Erythroblast (primary cell): ENCODE measurements at regions not wholly inside any gene's neighbourhood (a gene's known extent, or its start where the extent isn't known, plus 50 kb on each side); places are given as distances from the start of the nearest gene placed in this dataset.

Source experiments
- DNase-seq, 2 experiments: peaks; one replicate each; lab custom pipeline; 2025; lab: John Stamatoyannopoulos, UW
- GATA1 ChIP-seq: IDR thresholded peaks from 2 replicates; pipeline ENCODE4 v1.6.1; 2011; ENCODE audit warnings: low read depth, mild to moderate bottlenecking, control low read depth, low read length, moderate library complexity
- POLR2A ChIP-seq: IDR thresholded peaks from 2 replicates; pipeline ENCODE4 v1.6.1; 2011; ENCODE audit warnings: mild to moderate bottlenecking, low read length

GRCh38 chr12:107309020-107309419, 215.7 kb upstream of the CRY1 start:
- no peak for DNase-seq
- TF ChIP-seq POLR2A = no peak
- TF ChIP-seq GATA1 = no peak

GRCh38 chr12:107310621-107311020, 217.3 kb upstream of the CRY1 start:
- TF ChIP-seq GATA1 (no peak), POLR2A (no peak)
- no peak for DNase-seq

- no peak for DNase-seq
- TF ChIP-seq GATA1 (no peak), POLR2A (no peak)
Measured at GRCh38 chr12:107311682-107312081, 218.3 kb upstream of the CRY1 start.

GRCh38 chr12:107317751-107318555, 224.6 kb upstream of the CRY1 start:
- TF ChIP-seq POLR2A (no peak), GATA1 (no peak)
- peak; percentile 4 to 12 for DNase-seq

- DNase-seq = no peak
- no peak for TF ChIP-seq POLR2A
- no peak for TF ChIP-seq GATA1
Measured at GRCh38 chr12:107318556-107318805, 225.1 kb upstream of the CRY1 start.

- TF ChIP-seq GATA1 (no peak), POLR2A (no peak)
- DNase-seq = peak in 1 of 2 experiments; percentile 10
Measured at GRCh38 chr12:107318806-107319532, 225.6 kb upstream of the CRY1 start.

- no peak for TF ChIP-seq GATA1
- TF ChIP-seq POLR2A = no peak
- DNase-seq = no peak
Measured at GRCh38 chr12:107319533-107320032, 226.2 kb upstream of the CRY1 start.

GRCh38 chr12:107320033-107320928, 226.9 kb upstream of the CRY1 start:
- no peak for DNase-seq
- no peak for TF ChIP-seq GATA1
- TF ChIP-seq POLR2A = no peak

GRCh38 chr12:107320929-107321631, 227.7 kb upstream of the CRY1 start:
- DNase-seq = no peak
- TF ChIP-seq GATA1 (no peak), POLR2A (no peak)

GRCh38 chr12:107322063-107322462, 228.7 kb upstream of the CRY1 start:
- TF ChIP-seq GATA1 = no peak
- TF ChIP-seq POLR2A = no peak
- no peak for DNase-seq

GRCh38 chr12:107325075-107325608, 231.8 kb upstream of the CRY1 start:
- no peak for TF ChIP-seq POLR2A
- no peak for TF ChIP-seq GATA1
- no peak for DNase-seq

GRCh38 chr12:107326237-107326636, 232.9 kb upstream of the CRY1 start:
- TF ChIP-seq GATA1 = no peak
- no peak for TF ChIP-seq POLR2A
- no peak for DNase-seq
